NAMALWA (cell line): ENCODE measurements at regions not wholly inside any gene's neighbourhood (a gene's known extent, or its start where the extent isn't known, plus 50 kb on each side); places are given as distances from the start of the nearest gene placed in this dataset.
A peak's percentile ranks its signal among the peaks of the same experiment; 100 is the strongest.

ENCODE experiments used
- DNase-seq: peaks from one replicate; pipeline ENCODE4 v3.0.0-alpha.2; 2015; ENCODE audit warnings: low spot score

DNA sequence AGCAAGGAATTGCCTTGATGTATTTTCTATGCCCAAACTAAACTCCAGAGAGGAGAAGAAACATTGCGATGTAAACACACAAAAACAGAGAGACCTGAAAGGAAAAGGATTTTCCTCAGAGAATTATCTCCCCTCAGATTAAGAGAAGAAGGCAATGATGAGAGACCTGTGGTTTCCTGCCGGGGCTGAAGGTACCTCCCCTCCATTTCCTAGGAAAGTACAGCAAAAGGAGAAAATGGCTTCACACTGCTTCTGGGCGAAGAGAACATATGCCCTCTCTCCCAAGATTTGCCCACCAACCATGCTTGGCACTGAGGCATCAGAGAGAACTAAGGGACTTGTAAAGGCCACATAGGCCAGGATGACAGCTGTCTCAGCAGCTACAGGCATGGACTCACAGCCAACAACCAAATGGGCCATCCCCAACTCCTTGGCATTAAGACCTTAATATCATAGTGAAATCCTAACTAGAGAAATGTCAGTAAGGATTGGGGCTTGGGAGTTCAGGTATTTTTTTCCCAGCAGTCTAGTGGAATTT, 523.0 kb downstream of the PTPRC start:
- DNase-seq, result no peak

DNA sequence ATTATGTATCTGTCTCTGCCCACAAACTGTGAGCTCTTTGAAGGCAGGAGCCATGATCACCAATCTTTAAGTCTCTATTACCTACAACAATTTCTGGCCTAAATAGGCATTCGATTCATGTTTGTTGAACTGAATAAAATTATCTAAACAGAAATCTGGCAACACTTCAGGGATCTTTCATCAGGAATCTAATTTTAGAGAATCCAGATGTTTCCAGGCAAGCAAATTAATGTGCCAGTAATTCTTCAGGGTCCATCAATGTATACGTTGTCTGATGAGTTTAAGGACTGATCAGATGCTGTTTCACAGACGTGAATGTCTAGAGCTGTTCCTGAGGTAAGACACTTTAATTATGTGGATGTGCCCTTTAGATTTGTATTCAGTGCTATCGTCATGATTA, 524.4 kb downstream of the PTPRC start:
- DNase-seq, result no peak

DNA sequence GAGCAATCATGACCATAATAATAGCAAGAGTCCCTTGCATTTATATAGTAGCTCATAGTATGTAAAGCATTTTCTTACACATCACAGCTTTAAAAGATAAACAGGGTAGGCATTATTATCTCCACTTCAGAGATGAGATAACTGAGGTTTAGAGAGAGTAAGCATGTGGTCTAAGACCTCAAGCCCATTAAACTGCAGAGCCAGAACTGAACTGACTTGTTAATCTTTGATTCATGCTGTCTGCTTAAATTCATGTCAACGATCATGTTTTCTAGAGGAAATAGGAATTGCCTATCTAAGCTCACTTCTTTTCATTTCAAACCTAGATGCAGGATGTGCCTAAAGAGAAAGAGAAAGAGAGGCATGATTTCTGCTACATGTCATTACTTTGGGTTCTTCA, 524.8 kb downstream of the PTPRC start:
- DNase-seq, result no peak

DNA sequence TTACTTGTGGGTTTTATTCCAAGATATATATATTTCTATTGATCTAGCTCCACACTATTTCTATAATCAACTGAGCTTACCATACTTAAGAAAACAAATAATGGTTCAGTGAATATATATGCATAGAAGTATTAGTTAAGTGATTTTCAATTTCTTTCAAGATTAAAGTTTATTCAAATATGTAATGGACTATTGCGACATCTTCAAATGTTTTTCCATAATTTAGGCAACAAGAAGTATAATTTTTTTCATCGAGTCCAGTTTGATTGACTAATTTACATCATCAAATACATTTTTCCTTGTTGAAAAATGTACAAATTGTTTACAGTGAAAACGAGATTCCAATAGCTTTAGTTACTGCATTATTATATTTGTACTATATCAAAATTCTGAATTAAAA, 528.6 kb downstream of the PTPRC start:
- DNase-seq, result no peak

DNA sequence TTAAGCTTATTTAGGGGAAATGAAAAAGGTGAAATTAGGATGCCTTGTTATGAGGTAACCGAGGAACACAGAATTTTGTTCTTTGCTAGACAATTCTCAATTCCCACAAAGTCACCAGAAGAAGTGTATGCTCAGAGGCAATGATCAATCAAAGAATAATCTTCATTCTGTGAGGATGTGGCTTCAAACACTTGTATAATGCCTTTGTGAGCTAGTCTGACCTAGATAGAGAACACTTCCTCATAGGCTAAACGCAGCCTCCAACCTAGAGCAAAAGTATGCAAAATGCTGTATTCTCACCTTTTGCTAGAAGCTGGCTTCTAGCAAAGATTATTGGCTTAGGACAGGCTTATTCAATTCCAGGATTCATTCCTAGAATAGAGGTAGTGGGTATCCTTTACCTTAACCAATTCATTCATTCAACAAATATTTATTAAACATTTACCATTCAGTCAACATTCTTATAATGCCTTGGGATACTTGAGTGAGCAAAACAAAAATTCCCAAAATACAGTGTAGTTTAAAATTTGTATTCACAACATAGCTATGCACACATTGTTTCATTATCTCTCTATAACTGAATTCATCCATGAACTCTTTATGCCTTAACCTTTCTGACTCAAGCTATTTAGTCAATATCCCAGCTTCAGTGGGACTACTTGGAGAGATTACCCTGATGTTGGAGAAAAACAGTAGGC, 530.2 kb downstream of the PTPRC start:
- DNase-seq, result no peak

DNA sequence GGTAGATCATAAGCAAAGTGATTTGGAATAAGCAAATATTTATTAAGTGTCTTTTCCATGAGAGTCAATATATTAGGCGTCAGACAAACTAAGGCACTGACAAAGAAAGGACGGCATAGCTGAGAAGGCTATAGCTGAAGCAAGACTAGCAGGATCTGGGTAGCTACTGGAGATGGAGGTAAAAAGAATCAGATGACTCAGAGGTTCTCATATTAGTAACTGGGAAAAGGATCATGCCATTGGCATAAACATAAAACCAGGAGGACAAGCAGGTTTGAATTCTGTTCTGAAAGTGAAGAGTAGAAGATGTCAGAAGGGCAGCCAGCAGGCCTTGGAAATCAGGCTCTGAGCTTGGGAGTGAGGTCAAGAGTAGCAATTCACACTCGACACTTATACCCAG, 531.9 kb downstream of the PTPRC start:
- DNase-seq, result no peak

DNA sequence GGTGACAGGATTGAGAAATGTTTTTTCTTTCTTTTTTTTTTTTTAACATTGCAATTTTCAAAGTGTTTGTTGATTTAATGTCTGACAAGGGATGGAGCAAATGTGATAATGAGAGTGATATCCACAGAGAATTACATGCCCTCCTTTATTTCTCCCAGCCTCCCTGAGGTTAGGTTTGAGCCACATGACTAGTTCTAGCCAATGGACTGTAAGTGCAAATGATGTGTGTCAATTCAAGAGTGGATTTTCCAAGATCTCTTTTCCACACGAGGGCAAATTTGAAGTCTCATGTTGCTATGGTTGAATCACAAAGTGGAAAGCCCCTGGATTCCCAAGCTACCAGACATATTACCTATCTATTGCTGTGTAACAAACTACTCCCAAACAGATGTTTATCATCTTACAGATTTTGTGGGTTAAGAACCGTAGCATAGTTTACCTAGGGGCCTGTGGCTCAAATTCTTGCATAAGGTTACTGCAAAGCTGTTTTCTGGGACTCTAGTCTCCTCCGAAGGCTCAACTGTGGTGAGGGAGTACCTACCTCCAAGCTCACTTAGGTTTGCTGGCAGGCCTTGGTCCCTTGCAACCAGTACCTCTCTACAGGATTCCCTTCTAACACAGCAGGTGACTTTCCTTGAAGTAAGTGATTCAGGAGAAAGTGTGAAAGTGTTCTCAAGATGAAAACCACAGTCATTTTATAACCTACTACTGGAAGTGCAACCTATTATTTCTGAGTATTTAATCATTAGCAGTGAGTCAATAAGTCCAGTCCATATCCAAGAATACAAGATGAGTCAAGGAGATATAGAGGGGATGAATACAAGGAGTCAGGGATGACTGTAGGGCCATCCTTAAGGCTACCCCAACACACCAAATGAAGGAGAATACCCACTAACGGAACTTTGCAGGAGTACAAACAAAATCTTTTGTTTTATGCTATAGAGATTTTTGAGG, 533.6 kb downstream of the PTPRC start:
- no peak for DNase-seq

DNA sequence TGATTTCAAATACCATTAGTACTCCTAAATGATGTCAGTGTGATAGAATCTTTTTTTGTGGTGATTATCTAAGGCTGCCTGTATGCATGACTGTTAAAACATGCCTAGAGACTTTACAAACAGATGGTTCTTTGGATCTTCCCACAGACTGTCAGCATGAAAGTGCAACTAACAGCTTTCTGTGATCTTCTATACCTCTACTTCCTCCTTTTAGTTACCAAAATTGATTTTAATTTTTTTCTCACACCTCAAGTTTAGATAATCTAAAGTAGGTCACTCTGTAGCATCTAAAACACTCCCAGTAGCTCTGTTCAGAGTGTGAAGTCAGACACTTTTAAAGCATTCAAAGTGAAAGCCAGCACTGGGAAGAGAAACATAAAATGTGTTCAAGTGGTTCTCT, 534.5 kb downstream of the PTPRC start:
- peak; percentile 64 for DNase-seq

DNA sequence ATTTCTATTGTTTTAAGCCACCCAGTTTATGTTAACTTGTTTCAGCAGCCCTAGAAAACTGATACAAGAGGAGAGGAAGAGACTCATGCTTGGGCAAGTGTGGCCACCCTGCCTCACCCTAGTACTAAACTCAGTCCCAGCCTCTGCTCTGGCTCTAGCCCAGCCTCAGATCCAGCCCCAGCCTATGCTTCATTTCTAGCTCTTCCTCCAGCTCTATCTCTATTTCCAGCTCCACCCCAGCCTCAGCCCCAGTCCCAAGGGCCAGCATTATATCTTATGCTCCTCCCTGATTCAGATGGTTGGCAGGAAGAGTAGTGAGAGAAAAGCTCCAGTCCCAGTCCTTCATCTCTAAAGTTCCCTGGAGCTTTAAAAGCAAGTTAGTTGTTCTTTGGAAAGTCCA, 535.5 kb downstream of the PTPRC start:
- DNase-seq, result no peak

DNA sequence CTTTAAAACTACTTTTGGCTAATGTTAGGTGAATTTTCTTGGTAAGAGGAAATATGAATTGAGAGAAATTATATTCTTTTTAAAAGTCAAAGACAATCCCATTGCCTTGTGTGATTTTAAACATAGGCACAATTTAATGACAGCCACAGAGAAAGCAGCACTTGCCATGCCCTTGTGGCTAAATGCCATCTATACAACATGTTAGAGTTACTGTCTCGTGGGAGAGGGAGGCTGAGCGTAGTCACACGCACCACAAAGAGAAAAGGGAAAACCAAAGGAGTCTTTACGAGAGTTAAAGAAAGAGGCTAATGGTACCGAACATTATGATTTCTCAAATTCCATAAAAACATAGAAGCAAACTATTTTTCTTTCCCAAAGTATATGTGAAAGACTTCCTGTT, 537.9 kb downstream of the PTPRC start:
- no peak for DNase-seq

DNA sequence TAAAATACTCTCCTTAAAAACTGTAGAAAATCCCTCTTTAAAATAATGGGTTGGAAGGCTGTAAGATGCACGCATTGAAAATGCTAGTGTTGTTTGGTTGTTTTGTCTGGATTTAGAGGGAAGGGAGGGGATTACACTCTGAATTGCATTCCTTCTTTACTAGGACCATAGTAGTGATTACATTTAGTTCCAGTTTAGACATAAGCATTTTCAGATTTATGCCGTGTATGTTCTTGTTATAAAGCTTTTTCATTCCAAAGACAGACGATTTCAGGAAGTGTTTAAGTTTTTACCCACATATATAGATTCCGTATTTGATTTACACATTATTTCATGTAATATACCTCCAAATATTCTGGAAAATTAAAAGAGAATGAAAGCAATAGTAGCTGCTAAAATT, 538.4 kb downstream of the PTPRC start:
- DNase-seq, result no peak

DNA sequence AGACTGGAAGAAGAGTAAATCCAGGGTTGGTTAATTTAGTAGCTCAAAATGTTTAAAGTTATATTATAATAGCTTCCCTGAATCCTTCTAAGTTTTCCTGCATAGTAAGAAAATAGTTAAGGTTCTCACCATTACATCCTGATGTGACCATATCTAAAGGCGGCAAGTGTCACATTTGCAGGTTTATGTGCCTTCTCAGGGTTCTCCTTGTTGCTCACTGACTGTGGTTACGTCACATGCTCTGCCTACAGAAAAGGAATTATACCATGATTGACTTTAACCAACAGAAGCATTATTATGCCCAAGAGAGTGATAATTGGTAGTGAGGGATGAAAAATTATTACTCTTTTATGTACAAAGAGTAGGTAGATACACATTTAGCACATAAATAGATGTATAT, 539.8 kb downstream of the PTPRC start:
- no peak for DNase-seq

DNA sequence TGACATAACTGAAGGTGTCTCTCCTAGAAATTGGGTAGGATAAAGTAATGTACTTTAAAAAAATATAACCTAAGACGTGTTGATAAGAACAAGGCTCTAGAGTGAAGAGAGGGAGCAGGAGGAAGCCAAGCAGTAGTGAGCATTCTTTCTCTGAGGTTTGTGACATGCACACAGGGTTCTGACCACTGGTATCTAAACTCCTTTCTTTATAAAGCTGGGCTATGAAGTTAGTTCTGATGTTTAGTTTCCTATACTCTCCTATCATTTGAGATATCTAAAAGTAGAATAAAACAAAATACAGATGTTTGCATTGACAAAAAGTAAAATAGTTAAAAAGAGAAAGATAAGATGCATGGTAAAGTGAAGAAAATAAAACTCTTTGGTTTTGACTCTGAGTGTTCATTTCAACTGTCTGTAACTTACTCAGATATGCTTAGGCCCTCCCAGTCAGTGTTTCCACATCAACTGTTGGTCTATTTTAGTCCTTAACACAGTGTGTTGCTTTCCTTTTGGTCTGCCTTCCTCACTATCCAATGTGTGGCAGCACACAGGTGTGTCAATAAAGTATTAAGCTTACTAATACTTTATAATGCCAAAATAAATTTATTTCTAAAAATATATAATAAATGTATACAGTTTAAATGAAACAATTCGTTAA, 543.5 kb downstream of the PTPRC start:
- peak; percentile 26 for DNase-seq

DNA sequence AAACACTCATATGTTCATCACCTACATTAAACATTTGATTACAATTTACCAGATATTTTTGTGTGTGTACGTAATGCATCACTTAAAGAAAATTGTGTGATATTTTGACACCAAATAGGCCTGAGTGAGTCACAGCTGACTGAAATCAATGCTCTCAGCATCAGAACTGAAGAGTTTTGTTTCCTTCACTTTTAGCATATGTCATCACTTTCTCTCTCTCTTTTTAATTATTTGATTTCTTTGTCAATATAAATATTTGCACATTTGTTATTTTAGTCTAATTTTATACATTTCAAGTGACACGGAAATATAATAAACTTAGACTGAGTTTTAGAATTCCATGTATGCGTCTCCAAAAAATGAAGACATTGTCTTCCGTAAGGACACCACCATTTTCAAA, 545.3 kb downstream of the PTPRC start:
- DNase-seq, result no peak

DNA sequence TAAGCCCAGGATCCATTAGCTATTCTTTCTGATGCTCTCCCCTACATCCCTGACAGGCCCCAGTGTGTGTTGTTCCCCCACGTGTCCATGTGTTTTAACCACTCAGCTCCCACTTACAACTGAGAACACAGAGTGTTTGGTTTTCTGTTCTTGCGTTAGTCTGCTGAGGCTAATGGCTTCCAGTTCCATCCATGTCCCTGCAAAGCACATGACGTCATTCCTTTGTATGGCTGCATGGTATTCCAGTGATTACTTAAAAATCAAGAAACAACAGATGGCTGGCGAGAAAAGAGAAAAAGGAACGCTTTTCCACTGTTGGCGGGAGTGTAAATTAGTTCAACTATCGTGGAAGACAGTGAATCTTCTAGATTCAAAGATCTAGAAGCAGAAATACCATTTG, 556.0 kb downstream of the PTPRC start:
- DNase-seq, result no peak

DNA sequence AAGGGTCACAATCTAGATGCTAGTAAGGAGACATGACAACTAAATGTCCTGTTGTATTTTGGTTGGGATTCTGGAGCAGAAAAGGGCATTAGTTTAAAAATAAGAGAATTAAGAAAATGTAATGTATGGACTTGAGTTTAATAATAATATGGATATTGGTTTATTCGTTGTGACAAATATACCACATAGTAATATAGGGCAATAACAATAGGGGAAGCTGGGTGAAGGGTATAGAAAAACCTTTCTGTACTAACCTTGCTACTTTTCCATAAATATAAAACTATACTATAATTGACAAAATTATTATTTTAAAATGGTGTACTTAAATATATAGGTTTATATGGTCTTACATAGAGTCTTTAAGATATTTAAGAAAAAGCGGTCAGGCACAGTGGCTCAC, 558.9 kb downstream of the PTPRC start:
- DNase-seq, result no peak

DNA sequence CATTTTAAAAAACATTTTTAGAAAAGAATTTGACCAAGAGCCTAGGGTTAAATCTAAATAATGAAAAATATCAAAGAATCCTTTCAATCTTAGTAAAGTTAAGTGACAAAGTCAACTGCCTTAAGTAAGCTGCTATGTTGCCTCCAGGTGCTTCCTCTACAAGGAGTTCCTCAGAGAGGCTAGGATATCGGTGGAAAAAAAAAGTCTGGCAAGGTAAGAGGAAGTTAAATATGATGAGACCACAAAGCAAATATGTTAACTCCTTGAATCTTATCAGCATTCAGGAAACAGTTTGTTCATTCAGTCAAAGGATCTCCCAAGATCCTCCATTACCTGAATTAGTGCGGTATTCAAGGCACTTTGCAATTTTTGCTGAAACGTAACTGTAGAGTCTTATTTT, 563.5 kb downstream of the PTPRC start:
- peak; percentile 30 for DNase-seq

DNA sequence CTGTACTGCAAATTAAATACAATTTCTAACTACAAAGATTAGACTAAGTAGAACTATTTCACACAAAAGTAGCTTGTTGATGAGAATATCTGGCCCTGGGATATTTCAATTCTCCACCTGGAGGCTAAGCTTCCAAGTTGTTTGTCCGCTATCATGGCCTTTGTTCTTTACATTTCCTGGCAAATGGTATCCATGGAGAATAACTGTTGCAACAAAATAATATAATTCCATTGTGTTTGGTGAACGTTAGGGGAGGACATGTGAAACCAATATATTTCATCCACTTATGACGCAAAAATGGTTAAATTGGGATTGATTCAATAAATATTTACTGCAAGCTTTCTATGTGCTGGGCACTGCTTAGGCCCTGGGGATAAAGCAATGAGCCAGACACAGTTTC, 565.4 kb downstream of the PTPRC start:
- no peak for DNase-seq

DNA sequence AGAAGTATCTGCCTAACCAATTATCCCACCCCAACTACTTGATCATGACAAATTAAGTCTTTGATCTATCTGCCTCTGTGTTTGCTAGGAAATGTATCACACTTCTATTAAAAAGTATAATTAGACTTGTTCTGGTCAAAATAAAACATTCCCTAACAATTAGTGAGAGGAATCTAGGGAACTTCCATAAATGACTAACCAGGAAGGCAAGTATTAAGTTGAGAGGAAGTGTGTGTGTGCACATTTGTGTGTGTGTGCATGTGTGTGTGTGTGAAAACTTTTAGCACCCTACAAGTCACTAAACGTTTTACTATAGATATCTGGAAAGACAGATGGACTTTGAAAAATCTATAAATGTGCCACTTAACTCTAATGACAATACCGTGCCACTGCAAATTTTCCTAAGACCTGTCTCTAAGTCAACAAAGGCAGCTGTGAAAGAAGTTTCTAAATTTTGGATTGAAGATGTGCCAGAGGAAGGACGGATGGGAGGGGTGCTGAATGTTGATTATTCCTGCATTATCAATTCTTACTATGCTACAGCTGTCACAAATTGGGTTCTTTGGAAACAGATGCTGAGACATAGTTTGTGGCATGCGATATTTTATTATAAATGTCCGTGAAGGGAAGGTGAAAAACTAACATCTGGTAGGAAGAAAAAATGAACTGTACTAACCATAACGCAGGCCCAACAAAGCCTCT, 567.1 kb downstream of the PTPRC start:
- DNase-seq, result no peak

DNA sequence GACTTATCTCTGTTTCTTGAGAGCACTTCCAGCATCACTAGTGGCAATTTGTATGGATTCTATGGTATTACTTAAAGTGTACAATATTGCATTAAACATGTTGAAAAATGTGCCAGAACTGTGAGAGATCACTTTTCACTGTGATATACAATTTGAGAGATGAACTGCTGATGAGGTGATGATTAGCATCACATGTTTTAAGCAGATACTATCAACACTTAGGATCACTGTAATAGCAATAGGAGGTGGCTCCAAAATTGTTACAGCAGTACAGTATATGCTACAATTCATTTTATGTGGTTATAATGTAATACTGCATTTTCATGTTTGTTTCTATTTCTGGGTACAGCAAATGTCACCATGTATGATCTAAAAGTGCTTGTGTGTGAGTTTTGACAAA, 570.0 kb downstream of the PTPRC start:
- DNase-seq, result no peak

DNA sequence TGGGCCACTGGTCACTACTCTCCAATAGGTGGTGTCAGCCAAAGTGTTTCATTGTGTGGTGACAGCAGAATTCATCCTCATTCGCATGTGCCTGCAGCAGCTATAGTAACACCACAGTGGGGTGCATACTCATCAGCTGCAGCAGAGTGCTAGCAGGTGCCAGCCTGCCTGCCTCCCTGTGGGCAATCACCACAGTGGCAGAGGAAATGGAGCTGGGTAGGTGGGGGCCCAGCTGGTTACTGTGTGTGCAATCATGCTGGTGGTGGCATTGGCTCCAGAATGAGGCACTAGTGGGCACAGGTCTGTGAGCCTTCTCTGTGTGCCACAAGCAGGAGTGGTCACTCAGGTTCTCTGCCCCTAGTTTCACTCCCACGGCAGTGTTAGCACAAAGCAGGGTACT, 579.2 kb downstream of the PTPRC start:
- DNase-seq, result no peak

DNA sequence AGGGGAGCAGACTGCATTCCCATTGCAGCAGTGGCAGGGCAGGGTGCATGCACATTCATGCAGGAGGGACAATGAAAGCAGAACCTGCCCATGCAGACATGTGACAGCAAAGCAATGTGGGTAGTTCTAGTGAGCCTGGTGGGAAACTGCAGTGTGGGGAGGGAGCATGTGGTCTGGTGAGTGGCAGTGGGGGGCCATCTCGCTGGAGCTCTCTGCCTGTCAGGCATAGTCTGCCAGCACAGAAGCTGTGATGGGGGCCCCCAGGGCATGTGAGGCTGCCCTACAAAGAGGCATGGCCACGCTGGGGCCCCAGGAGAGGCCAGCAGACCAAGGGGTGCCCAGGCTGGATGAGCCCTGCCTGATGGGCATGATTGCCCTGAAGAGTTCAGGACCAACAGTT, 579.7 kb downstream of the PTPRC start:
- DNase-seq, result no peak
